Activated B cell treated with CpG ODN at 0.5 μM for 24 hours (primary cell): ENCODE measurements at regions not wholly inside any gene's neighbourhood (a gene's known extent, or its start where the extent isn't known, plus 50 kb on each side); places are given as distances from the start of the nearest gene placed in this dataset.

ENCODE experiments used
- ATAC-seq: fragments of 200-7000 bp; cut with Tn5 transposase; one replicate; pipeline ENCODE4 v1.10.0; 2021; ENCODE audit warnings: low read depth, mild to moderate bottlenecking, moderate library complexity
- CTCF ChIA-PET: fragments of 350-600 bp; sonication (Branson Sonifier 250); formaldehyde crosslinking; loops from one replicate; lab custom pipeline; 2021; ENCODE audit warnings: antibody characterized with exemption; lab: Charles Lee
- POLR2A ChIA-PET: fragments of 350-600 bp; sonication (Branson Sonifier 250); formaldehyde crosslinking; loops from one replicate; lab custom pipeline; 2021; ENCODE audit warnings: antibody characterized with exemption; lab: Charles Lee
- DNase-seq: peaks from one replicate; pipeline ENCODE4 v3.0.0; 2022
- H3K27ac Mint-ChIP-seq: one replicate; pipeline ENCODE4 v1.8.0; 2020; ENCODE audit warnings: mixed read lengths
- H3K27me3 Mint-ChIP-seq: one replicate; pipeline ENCODE4 v1.8.0; 2021; ENCODE audit warnings: mixed read lengths
- H3K36me3 Mint-ChIP-seq: one replicate; pipeline ENCODE4 v1.8.0; 2021; ENCODE audit warnings: low read depth, mixed read lengths
- H3K4me1 Mint-ChIP-seq: one replicate; pipeline ENCODE4 v1.8.0; 2021; ENCODE audit warnings: mixed read lengths
- H3K4me3 Mint-ChIP-seq: one replicate; pipeline ENCODE4 v1.8.0; 2020; ENCODE audit warnings: mild to moderate bottlenecking, mixed read lengths
- H3K9me3 Mint-ChIP-seq: one replicate; pipeline ENCODE4 v1.8.0; 2020; ENCODE audit warnings: mixed read lengths
- intact Hi-C: fragments of 100-400 bp; cut with micrococcal nuclease; formaldehyde crosslinking; loops from one replicate; pipeline ENCODE4 v1.15.1; 2024
- TF ChIP-seq, protein P1 (sequence below): fragments of 200-600 bp; IDR thresholded peaks from one replicate; pipeline ENCODE4 v1.8.0; 2022; ENCODE audit warnings: antibody characterized with exemption, mild to moderate bottlenecking

DNA sequence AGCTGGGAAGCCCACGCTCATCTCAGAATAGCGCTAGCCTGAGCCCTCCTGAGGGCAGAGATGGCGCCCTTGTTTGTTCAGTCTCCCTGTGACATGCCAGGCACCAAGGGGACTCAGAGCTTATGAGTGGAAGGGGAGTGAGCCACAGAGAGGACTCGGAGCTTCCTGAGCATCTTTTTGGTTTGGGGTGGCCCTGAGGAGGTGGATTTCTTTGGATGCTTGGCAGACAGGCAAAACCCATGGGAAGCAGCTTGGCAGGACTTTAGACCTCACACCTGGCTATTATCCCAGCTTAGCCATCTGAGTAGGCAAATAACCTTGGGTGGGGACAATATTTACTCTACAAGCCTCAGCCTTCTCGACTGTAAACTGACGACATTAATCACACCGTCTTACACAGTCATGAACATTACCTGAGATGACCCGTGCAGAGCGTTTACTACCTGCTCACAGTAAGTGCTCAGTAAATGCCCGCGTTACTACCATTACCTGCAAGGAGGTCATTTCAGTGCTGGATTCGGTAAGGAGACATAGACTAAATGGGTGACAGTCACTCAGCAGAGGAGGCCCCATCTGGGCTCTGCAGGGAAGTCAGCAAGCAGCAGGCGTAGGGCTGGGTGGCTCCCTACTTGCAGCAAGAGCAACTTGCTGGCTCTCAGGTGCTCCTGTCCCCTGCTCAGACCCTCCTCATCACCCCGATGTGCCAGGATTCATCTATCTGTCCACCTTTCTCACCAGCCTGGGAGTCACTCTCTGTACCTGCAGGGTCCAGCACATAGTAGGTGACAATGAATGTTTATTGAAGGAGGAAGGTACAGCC, 54.9 kb downstream of the KLHDC7A start:
- Mint-ChIP-seq H3K4me3 (no peak overlapping the region), H3K36me3 (no peaks in the 10 kb centered on the region), H3K27ac (no peak overlapping the region), H3K27me3 (peaks cover 9% of the 10 kb centered on the region), H3K9me3 (no peaks in the 10 kb centered on the region), H3K4me1 (no peaks in the 10 kb centered on the region)
- ChIA-PET CTCF (no interaction called here), POLR2A (no interaction called here)
- ATAC-seq (no peak), DNase-seq (no peak)
- TF ChIP-seq, protein P1, sequence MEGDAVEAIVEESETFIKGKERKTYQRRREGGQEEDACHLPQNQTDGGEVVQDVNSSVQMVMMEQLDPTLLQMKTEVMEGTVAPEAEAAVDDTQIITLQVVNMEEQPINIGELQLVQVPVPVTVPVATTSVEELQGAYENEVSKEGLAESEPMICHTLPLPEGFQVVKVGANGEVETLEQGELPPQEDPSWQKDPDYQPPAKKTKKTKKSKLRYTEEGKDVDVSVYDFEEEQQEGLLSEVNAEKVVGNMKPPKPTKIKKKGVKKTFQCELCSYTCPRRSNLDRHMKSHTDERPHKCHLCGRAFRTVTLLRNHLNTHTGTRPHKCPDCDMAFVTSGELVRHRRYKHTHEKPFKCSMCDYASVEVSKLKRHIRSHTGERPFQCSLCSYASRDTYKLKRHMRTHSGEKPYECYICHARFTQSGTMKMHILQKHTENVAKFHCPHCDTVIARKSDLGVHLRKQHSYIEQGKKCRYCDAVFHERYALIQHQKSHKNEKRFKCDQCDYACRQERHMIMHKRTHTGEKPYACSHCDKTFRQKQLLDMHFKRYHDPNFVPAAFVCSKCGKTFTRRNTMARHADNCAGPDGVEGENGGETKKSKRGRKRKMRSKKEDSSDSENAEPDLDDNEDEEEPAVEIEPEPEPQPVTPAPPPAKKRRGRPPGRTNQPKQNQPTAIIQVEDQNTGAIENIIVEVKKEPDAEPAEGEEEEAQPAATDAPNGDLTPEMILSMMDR: no peak
- intact Hi-C loops: no loop called here

DNA sequence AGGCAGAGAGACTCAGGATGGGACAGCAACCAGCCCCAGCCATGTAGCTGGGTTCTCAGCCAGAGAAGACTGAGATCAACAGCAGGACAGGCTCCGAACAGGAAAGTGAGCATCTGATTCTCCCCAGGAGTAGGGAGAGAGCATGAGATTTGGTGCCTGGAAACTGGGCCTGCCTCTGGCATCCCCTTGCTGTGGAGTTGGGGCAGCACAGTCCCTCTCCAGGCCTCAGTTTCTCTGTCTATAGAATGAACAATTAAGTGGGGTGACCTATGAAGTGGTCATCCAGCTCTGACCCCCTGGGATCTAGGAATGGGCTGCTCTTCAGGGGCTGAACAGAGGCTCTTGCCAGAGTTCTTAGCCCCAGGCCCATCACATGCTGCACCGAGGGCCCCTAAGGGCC, 55.6 kb downstream of the KLHDC7A start:
- H3K9me3 Mint-ChIP-seq: no peaks in the 10 kb centered on the region
- H3K4me1 Mint-ChIP-seq: no peaks in the 10 kb centered on the region
- ChIA-PET CTCF (no interaction called here), POLR2A (no interaction called here)
- TF ChIP-seq, protein P1: no peak
- DNase-seq (no peak), ATAC-seq (no peak)
- no peak overlapping the region for H3K27ac Mint-ChIP-seq
- intact Hi-C loops: no loop called here
- H3K27me3 Mint-ChIP-seq: peaks cover 9% of the 10 kb centered on the region
- H3K4me3 Mint-ChIP-seq: no peak overlapping the region
- no peaks in the 10 kb centered on the region for H3K36me3 Mint-ChIP-seq

DNA sequence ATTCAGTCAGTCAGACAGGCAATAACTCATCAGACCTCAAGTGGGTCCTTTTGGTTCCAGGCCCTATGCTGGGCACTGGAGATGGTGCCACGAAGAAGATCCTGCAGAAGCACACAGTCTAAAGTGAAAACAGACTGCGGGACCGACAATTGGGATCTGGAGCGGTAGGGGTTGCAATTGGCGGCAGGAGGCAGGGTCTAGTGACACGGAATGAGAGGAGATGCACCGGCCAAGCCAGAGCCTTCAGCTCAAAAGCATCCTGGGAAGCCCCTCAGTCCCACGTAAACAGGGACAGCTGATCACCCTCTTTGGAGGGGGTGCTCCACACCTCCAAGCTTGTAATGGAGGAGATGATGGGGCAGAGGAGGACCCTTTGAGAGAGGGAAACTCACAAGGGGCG, 56.2 kb downstream of the KLHDC7A start:
- H3K9me3 Mint-ChIP-seq: no peaks in the 10 kb centered on the region
- intact Hi-C loops: no loop called here
- TF ChIP-seq, protein P1: no peak
- POLR2A ChIA-PET: no interaction called here
- CTCF ChIA-PET: no interaction called here
- no peaks in the 10 kb centered on the region for H3K4me1 Mint-ChIP-seq
- no peak overlapping the region for H3K27ac Mint-ChIP-seq
- no peak overlapping the region for H3K4me3 Mint-ChIP-seq
- H3K36me3 Mint-ChIP-seq: no peaks in the 10 kb centered on the region
- ATAC-seq: no peak
- peaks cover 15% of the 10 kb centered on the region for H3K27me3 Mint-ChIP-seq
- no peak for DNase-seq

DNA sequence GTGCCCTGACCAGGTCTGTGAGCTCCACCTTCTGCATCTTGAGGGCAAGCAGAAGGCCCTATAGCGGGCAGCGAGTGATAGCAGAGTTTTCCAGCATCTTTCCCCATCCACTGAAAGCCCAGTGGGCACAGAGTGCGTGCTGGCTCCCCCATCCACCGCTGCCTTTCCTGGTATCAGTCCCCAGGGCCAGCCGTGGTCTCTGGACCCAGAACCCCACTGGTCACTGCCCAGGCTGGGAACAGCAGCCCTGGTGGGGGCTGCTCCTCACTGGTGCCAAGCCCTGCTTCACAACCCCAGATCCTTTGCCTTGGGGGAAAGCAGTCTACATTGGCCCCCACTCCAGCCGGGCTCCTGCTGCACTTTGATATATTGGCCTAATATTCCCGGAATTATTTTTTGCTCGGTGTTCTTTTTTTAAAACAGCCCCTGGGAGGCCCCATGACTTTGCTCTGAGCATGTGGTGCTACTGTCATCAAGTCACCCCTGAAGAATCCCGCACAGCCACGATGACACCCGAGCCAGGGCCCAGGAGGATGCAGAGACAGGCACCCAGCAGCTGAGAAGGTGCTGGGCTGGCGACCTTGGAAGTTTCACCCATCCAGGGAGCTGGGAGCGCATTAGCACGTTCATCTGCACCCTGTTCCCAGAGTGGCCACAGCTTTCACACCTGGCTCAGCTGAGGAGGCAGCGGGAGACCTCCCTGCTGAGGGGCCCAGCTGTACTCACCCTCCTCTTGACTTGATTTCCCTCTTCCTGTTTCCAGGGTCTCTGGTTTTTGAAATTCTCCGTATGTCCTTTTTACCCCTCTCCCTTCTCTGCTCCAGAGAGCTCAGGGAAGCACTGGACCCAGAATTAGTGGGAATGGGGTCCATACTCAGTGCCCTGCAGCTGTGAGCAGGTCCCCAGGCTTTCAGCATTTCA, 56.9 kb downstream of the KLHDC7A start:
- Mint-ChIP-seq H3K36me3 (no peaks in the 10 kb centered on the region), H3K9me3 (no peaks in the 10 kb centered on the region), H3K4me1 (no peaks in the 10 kb centered on the region), H3K27me3 (peaks cover 22% of the 10 kb centered on the region), H3K27ac (no peak overlapping the region), H3K4me3 (no peak overlapping the region)
- intact Hi-C loops: no loop called here
- DNase-seq: no peak
- TF ChIP-seq, protein P1: no peak
- ChIA-PET CTCF (no interaction called here), POLR2A (no interaction called here)
- no peak for ATAC-seq

DNA sequence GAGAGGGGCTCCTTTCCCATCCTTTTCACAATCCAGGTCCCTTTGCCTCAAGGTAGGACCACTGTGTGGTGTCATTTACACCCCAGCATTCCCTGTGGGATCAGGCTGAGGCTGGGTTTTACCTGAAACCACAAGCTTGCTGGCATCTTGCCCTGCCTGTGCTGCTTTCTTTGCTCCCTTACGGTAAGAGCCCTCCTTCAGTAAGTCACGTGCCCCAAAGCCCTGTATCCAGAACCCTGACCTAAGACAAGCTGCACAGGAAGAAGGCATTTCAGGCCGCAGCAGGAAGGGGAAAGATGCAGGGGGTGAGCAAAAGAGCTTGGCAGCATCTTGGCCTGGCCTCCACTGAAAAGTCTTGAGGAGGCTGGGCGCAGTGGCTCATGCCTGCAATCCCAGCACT, 58.4 kb downstream of the KLHDC7A start:
- Mint-ChIP-seq H3K27ac (no peak overlapping the region), H3K27me3 (peaks cover 33% of the 10 kb centered on the region), H3K4me1 (no peaks in the 10 kb centered on the region), H3K36me3 (no peaks in the 10 kb centered on the region), H3K4me3 (no peak overlapping the region), H3K9me3 (peaks cover 6% of the 10 kb centered on the region)
- intact Hi-C loops: no loop called here
- no peak for DNase-seq
- no peak for ATAC-seq
- ChIA-PET CTCF (no interaction called here), POLR2A (no interaction called here)
- TF ChIP-seq, protein P1: no peak
